Cardiac muscle cell (in vitro differentiated cells and primary cell): ENCODE measurements at regions not wholly inside any gene's neighbourhood (a gene's known extent, or its start where the extent isn't known, plus 50 kb on each side); places are given as distances from the start of the nearest gene placed in this dataset.

ENCODE experiments used
- DNase-seq, 2 donors: peaks; one replicate each; pipeline versions ENCODE4 v3.0.0 to v3.0.0-alpha.2; 2010 to 2017; ENCODE audit warnings: low read depth in 1 of 2, low spot score in 1 of 2
- H3K27ac ChIP-seq: fragments of 200-600 bp; sonication (generic); 2 replicates; pipeline ENCODE4 v1.5.1; 2016
- H3K27me3 ChIP-seq: fragments of 200-600 bp; sonication (generic); 2 replicates; pipeline ENCODE4 v1.6.0; 2016; ENCODE audit warnings: control low read depth
- H3K36me3 ChIP-seq: fragments of 200-600 bp; sonication (generic); 2 replicates; pipeline ENCODE4 v1.5.1; 2016; ENCODE audit warnings: control low read depth
- H3K4me1 ChIP-seq: fragments of 200-600 bp; sonication (generic); 2 replicates; pipeline ENCODE4 v1.8.1; 2017; ENCODE audit warnings: low read depth, mild to moderate bottlenecking, mixed run types
- H3K4me3 ChIP-seq: fragments of 200-600 bp; sonication (generic); 2 replicates; pipeline ENCODE4 v1.5.1; 2016; ENCODE audit warnings: mild to moderate bottlenecking
- H3K9me3 ChIP-seq: fragments of 200-600 bp; sonication (generic); 2 replicates; pipeline ENCODE4 v1.5.1; 2017; ENCODE audit warnings: low read depth, mild to moderate bottlenecking, control low read depth
- CTCF ChIP-seq: IDR thresholded peaks from 2 replicates; pipeline ENCODE4 v1.5.1; 2012; ENCODE audit warnings: low read depth, mild to moderate bottlenecking, low read length

DNA sequence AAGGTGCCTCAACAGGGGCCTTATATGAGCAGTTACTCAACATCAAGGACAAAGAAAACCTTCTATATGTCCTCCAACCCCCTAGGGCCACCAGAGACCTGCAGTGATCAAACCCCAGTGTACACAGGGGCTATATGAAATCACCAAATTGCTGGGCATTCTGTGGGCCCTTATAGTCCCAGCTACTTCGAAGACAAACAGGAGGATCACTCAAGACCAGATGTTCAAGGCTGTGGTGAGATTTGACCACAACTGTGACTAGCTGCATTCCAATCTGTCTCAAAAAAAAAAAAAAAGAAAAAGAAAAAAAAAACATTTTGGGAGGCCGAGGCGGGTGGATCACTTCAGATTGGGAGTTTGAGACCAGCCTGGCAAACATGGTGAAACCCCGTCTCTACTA is 51.0 kb upstream of the PRB2 start:
- no peak overlapping the region for H3K27ac ChIP-seq
- DNase-seq: no peak

GRCh38 chr12:11457996-11458645 is 62.8 kb upstream of the PRB2 start:
- H3K27ac ChIP-seq: no peak overlapping the region
- no peaks in the 10 kb centered on the region for H3K4me1 ChIP-seq
- DNase-seq: no peak
- H3K9me3 ChIP-seq: no peaks in the 10 kb centered on the region
- H3K4me3 ChIP-seq: no peak overlapping the region
- no peaks in the 10 kb centered on the region for H3K27me3 ChIP-seq
- no peak for TF ChIP-seq CTCF
- no peaks in the 10 kb centered on the region for H3K36me3 ChIP-seq

More for the DNA sequence above, 51.0 kb upstream of the PRB2 start:
- Histone ChIP-seq H3K4me3 (no peak overlapping the region), H3K4me1 (no peaks in the 10 kb centered on the region), H3K9me3 (no peaks in the 10 kb centered on the region), H3K36me3 (no peaks in the 10 kb centered on the region), H3K27me3 (no peaks in the 10 kb centered on the region)
- TF ChIP-seq CTCF: no peak

DNA sequence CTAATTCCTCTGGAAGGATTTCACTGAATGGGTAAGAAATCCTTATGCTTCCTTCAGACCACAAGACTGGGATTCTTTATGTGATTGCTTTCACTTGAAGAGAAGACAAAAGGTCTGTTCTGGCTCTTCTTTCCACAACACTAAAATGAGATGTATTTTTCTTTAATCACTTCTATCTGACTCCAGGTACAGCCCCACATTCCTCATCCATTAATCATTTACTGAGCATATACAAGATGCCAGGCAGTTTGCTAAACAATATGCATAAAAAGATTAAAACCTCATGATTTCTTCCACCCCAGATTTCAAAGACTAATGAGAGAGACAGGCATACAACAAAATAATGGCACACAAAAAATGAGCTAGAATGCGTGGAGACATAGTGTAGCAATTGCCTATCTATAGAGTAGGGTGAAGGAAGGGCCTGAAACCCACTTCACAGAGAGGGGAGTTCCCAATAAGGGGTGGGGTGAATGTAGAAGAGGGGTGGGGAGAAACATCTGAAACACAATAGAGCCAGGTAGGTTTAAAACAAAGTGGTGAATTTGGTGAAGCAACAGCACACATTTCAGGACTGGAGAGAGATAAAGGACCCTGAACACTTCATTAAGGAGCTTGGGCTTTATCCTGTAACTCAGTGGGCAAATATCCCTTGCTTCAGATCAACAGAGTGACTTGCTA is 65.1 kb upstream of the PRB2 start:
- Histone ChIP-seq H3K27me3 (no peaks in the 10 kb centered on the region), H3K4me3 (no peak overlapping the region), H3K9me3 (no peaks in the 10 kb centered on the region), H3K27ac (no peak overlapping the region), H3K4me1 (no peaks in the 10 kb centered on the region), H3K36me3 (no peaks in the 10 kb centered on the region)
- no peak for TF ChIP-seq CTCF
- no peak for DNase-seq

GRCh38 chr12:11461433-11461832 is 66.1 kb upstream of the PRB2 start:
- Histone ChIP-seq H3K27ac (no peak overlapping the region), H3K9me3 (no peaks in the 10 kb centered on the region), H3K4me1 (no peaks in the 10 kb centered on the region), H3K36me3 (no peaks in the 10 kb centered on the region), H3K4me3 (no peak overlapping the region), H3K27me3 (no peaks in the 10 kb centered on the region)
- TF ChIP-seq CTCF: no peak
- DNase-seq: no peak

GRCh38 chr12:11477110-11477509 is 81.7 kb upstream of the PRB2 start:
- DNase-seq: no peak
- H3K27ac ChIP-seq: no peak overlapping the region
- TF ChIP-seq CTCF: no peak
- no peaks in the 10 kb centered on the region for H3K27me3 ChIP-seq
- H3K36me3 ChIP-seq: no peaks in the 10 kb centered on the region
- no peak overlapping the region for H3K4me3 ChIP-seq
- H3K9me3 ChIP-seq: no peaks in the 10 kb centered on the region
- H3K4me1 ChIP-seq: no peaks in the 10 kb centered on the region
